SW480 (cell line): ENCODE measurements at regions not wholly inside any gene's neighbourhood (a gene's known extent, or its start where the extent isn't known, plus 50 kb on each side); places are given as distances from the start of the nearest gene placed in this dataset.
"Not testable (repeated sequence)": the region's sequence is repeated elsewhere in the genome, so short reads cannot be mapped to it uniquely, and the experiment has no call there.

ENCODE experiments used
- DNase-seq: peaks from one replicate; pipeline ENCODE4 v3.0.0-alpha.2; 2016; ENCODE audit warnings: low spot score

DNA sequence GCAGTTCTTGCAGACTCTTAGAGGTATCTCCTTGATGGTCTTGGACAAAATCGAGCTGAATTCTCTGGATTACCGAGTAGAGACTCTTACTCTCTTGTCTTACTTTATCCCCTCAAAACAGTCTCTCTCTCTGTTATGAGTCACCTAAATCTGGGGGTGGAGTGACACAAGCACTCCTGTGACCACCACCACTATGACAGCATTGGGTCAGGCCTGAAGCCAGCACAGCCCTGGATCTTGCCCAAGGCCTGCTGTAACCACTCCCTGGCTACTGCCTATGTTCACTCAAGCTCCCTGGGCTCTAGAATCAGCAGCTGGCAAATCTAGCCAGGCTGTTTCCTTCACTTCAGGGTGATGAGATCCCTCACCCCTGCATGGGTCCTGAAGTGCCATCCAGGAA is 662.5 kb downstream of the LUZP2 start:
- DNase-seq = no peak

- DNase-seq = no peak
Measured at GRCh38 chr11:25163421-25163820, 666.6 kb downstream of the LUZP2 start.

DNA sequence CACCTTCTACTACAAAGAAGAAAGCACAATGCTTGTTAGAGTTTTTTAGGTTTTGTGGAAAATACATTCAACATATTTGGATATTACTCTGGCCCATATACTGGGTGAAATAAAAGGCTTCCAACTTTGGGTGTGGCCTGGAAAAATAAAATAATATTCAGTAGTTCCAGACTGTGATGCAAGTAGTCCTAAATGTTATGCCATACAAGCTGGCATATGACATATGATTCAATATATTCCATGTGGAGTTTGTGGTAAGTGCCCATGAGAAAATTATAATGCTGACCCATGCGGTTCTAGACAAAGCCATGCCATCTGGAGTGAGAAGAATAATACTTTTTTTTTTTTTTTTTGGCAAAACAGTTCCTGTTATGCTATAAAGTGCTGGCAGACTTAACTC is 683.3 kb downstream of the LUZP2 start:
- DNase-seq = no peak

GRCh38 chr11:25183411-25183810 is 686.6 kb downstream of the LUZP2 start:
- no peak for DNase-seq

DNA sequence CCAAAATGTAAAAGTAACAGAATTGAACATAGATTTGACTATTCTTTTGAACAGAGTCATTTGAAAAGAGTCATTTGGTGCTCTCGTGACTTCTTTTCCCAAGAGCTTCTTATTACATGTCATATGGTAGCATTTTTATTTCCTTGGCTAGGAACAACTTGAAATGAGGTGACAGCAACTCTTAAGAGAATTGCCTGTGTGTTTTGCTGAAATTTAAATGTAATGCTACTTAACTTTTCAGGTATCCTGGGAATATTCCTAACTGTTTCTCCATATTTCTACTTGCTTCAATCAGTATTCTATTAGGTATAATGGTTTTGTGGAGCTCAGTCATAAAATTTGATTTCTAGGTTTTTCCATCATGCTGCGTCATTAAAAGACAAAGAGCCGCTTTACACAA is 700.7 kb downstream of the LUZP2 start:
- DNase-seq = no peak

DNA sequence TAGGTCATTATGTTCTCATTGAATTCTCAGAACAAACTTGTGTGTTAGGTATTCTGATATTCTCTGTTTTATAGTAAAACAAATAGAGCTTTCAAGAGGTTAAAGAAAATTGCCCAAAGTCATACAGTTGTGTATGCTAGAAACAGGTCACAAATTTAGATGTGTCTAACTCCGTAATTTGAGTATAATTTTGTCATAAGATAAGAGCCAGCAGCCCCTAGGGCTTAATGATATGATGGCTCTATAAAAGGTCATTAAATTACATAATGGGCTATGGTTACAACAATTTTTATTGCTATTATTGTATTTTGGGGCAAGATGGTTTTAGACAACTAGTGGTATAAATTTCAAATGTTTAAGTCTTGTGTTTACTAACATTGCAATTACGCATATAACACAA is 701.9 kb downstream of the LUZP2 start:
- no peak for DNase-seq

DNA sequence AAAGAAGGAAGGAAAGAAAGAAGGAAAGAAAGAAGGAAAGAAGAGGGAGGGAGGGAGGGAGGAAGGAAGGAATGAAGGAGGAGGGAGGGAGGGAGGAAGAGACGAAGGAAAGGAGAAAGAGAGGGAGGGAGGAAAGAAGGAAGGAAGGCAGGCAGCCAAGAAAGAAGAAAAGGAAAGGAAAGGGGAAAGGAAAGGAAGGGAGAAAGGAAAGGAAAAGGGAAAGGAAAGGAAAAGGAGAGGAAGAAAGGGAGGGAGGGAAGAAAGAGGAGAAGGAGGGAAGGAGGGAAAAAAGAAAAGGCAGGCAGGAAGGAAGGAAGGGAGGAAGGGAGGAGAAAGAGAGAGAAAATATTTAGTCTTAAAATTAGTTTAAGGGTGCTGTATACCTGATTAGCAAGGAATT is 704.1 kb downstream of the LUZP2 start:
- DNase-seq = no peak

- DNase-seq = no peak
Measured at GRCh38 chr11:25206762-25207161, 709.9 kb downstream of the LUZP2 start.

- DNase-seq = no peak
Measured at GRCh38 chr11:25211635-25212254, 714.9 kb downstream of the LUZP2 start.

GRCh38 chr11:25214535-25215176 is 717.8 kb downstream of the LUZP2 start:
- no peak for DNase-seq

DNA sequence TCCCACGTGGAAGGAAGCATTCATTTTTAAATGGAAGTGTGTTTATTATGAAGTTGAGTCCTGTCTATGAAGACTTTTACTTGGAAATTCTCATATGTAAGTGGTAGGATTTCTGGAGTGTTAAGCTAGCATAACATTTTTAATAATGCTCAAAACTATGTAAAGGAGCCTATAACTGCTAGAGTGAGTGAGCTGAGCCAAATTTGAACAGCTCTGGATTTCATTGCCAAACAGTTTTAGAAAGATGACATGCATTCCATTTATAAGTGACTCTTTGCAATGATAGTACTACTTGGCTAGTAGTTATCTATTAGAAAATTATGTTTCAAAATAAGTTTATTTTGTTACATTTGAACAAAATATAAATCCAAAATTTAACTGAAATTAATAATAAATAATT is 721.2 kb downstream of the LUZP2 start:
- no peak for DNase-seq

DNA sequence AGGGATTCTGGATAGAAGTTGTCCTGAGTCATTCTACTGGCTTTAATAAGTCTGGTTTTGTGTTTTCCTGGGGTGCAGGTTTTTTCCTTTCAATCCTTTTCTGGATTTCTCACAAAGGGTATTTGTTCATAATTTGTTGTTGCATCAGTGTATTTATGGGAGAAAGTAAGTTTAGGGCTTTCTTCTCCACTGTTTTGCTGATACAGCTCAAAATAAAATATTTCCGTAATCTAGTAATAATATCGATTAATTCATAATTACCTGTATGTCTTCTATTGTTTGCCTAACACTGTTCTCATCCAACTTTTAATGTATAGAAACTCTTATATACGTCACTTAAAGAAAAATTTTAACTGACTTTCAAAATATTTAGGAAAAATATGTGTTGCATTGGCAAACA is 728.2 kb downstream of the LUZP2 start:
- DNase-seq = no peak

DNA sequence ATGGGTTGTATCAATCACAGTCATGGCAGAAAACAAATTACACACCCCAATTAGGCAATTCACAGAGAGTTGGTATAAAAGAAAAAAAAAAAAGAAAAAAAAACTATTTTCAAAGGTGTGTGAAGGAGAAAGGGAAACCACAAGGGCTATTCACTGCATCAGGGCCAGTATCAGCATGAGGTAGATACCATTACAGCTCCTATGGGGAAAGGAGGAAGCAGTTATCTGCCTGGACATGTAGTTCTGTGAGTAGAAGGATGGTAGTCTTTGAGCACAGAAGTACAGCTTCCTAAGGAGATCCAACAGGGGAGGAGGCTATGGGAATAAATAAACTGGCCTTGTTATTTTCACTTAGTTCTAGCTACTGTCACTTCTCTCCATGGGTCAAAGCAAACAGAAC is 746.1 kb downstream of the LUZP2 start:
- DNase-seq = no peak

DNA sequence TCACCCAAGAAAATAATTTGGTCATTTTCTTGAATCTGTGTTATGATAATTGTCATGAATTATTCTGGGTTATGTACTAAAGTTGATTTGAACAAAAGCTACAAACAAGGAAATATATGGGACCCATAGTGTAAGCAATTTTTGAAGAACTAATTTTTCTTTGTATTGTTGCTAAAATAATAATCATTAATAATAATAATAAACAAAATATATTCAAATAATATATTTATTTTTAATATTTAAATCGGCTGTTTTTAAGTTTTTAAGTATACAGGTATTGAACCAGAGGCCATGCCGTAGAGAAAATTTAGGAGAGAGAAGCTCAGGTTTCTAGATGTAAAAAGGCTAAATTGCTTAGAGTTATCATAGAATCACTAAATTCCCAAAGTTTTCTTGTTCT is 747.3 kb downstream of the LUZP2 start:
- no peak for DNase-seq

- DNase-seq = no peak
Measured at GRCh38 chr11:25247336-25247735, 750.5 kb downstream of the LUZP2 start.

- DNase-seq = no peak
Measured at GRCh38 chr11:25252854-25253253, 756.0 kb downstream of the LUZP2 start.

DNA sequence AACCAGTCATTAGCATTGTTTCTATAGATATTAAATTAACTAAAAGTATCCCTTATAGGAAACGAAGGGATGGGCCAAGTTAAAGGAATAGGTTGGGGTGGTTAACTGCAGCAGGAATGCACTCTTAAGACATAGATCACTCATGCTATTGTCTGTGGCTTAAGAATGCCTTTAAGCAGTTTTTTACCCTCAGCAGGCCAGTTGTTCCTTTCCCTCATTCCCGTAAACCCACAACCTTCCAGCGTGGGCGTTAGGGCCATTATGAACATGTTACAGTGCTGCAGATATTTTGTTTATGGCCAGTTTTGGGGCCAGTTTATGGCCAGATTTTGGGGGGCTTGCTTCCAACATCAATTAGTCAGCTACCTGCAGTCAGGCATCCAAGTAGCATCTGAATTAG is 767.0 kb downstream of the LUZP2 start:
- DNase-seq = not testable (repeated sequence)

- DNase-seq = no peak
Measured at GRCh38 chr11:25271301-25271700, 774.4 kb downstream of the LUZP2 start.

DNA sequence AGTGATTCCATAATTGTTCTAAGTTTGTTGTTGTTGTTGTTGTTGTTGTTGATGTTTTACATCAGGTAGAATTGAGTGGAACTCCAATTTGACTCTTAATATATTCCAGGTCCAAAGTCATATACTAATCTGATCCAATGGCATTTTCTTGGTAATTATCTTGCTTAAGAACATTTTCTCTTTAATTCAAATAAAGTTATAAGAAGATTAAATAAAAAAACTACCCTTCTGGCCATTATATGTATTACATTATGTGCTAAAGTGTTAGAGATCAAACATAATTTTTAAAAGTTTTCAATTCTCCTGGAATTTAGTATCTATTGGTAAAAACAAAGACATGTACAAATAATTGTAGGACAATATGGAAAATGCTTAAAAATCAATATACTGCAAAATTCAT is 775.4 kb downstream of the LUZP2 start:
- DNase-seq = no peak

- not testable (repeated sequence) for DNase-seq
Measured at GRCh38 chr11:25280821-25281220, 784.0 kb downstream of the LUZP2 start.

DNA sequence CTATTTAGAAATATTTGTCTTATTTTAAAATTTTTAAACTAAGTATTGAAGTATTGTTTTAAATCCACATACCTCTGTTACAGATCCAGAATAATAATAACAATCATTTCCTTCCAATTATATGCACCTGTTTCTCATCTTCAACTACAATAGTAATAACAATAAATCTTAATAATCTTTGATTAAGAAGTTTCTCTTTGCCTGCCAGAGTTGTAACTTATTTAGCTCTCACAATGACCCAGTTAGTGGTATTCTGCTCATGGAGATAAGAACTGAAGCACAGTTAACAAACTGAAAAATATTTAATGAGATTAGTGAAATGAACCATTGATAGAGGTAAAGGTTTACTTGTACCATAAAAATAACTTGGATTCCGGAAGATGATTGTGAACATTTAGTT is 796.3 kb downstream of the LUZP2 start:
- no peak for DNase-seq

DNA sequence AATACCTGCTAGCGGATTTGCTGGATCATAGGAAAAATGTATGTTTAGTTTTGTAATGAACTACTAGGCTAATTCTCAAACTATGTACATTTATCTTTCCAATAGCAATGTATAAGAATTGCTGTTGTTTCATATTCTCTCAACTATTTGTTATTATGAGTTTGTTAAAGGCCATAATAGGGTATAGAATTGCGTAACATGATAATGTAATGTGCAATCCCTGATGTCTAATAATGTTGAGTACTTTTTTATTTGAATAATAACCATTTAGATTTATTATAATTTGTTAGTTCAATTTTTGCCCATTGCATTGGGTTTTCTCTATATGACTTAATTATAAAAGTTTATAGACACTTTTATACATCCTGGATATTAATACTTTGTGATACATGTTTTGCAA is 801.6 kb downstream of the LUZP2 start:
- DNase-seq = no peak

DNA sequence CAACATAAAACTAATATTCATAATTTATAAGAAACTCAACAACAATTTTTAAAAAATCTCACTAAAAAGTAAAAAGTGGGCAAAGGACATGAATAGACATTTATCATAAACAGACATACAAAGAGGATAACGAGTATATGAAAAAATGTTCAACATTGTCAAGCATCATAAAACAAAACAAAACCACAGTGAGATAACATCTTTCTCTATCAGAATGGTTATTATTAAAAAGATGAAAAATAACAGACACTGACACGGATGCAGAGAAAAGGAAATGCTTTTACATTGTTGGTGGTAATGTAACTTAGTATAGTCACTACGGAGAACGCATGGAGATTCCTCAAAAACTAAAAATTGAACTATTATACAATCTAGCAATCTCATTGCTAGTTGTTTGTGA is 813.0 kb downstream of the LUZP2 start:
- no peak for DNase-seq

GRCh38 chr11:25317216-25317615 is 820.4 kb downstream of the LUZP2 start:
- DNase-seq = no peak
